Activated CD8-positive, alpha-beta memory T cell treated with anti-CD3 and anti-CD28 coated beads for 48 hours (primary cell): ENCODE measurements at regions not wholly inside any gene's neighbourhood (a gene's known extent, or its start where the extent isn't known, plus 50 kb on each side); places are given as distances from the start of the nearest gene placed in this dataset.

ENCODE experiments used
- DNase-seq, 3 experiments: peaks; one replicate each; pipeline ENCODE4 v3.0.0-alpha.2; 2020; ENCODE audit warnings: low read depth in 2 of 3, low spot score in 2 of 3

GRCh38 chr16:6861815-6862477 lies 470.7 kb upstream of the RBFOX1 start:
- DNase-seq, result no peak

- no peak for DNase-seq
These were observed 471.4 kb upstream of the RBFOX1 start for GRCh38 chr16:6861135-6861814.

GRCh38 chr16:6857575-6857974 lies 475.1 kb upstream of the RBFOX1 start:
- DNase-seq, result no peak

- DNase-seq, result no peak
These were observed 476.1 kb upstream of the RBFOX1 start for GRCh38 chr16:6856578-6856977.

GRCh38 chr16:6853565-6853964 lies 479.1 kb upstream of the RBFOX1 start:
- no peak for DNase-seq

GRCh38 chr16:6852643-6853225 lies 479.9 kb upstream of the RBFOX1 start:
- DNase-seq, result no peak

GRCh38 chr16:6846452-6846851 lies 486.2 kb upstream of the RBFOX1 start:
- no peak for DNase-seq

GRCh38 chr16:6841392-6841791 lies 491.3 kb upstream of the RBFOX1 start:
- DNase-seq, result no peak

GRCh38 chr16:6837722-6838121 lies 494.9 kb upstream of the RBFOX1 start:
- DNase-seq, result no peak

- no peak for DNase-seq
These were observed 495.9 kb upstream of the RBFOX1 start for GRCh38 chr16:6836766-6837165.

- DNase-seq, result no peak
These were observed 496.7 kb upstream of the RBFOX1 start for GRCh38 chr16:6835941-6836340.

GRCh38 chr16:6835516-6835915 lies 497.1 kb upstream of the RBFOX1 start:
- no peak for DNase-seq

GRCh38 chr16:6828690-6829089 lies 504.0 kb upstream of the RBFOX1 start:
- DNase-seq, result no peak

GRCh38 chr16:6827931-6828330 lies 504.7 kb upstream of the RBFOX1 start:
- DNase-seq, result no peak

- no peak for DNase-seq
These were observed 505.4 kb upstream of the RBFOX1 start for GRCh38 chr16:6827267-6827666.

- DNase-seq, result no peak
These were observed 510.6 kb upstream of the RBFOX1 start for GRCh38 chr16:6822041-6822440.

GRCh38 chr16:6804461-6804860 lies 528.2 kb upstream of the RBFOX1 start:
- DNase-seq, result no peak

- DNase-seq, result no peak
These were observed 529.5 kb upstream of the RBFOX1 start for GRCh38 chr16:6803176-6803575.

- no peak for DNase-seq
These were observed 535.4 kb upstream of the RBFOX1 start for GRCh38 chr16:6797223-6797622.

- no peak for DNase-seq
These were observed 555.0 kb upstream of the RBFOX1 start for GRCh38 chr16:6777624-6778023.

GRCh38 chr16:6775712-6776111 lies 556.9 kb upstream of the RBFOX1 start:
- no peak for DNase-seq

- no peak for DNase-seq
These were observed 560.7 kb upstream of the RBFOX1 start for GRCh38 chr16:6771956-6772355.

GRCh38 chr16:6753553-6753952 lies 579.1 kb upstream of the RBFOX1 start:
- no peak for DNase-seq
